Neural crest cell (in vitro differentiated cells): ENCODE measurements at regions not wholly inside any gene's neighbourhood (a gene's known extent, or its start where the extent isn't known, plus 50 kb on each side); places are given as distances from the start of the nearest gene placed in this dataset.
"Not testable (repeated sequence)": the region's sequence is repeated elsewhere in the genome, so short reads cannot be mapped to it uniquely, and the experiment has no call there.

Source experiments
- DNase-seq: peaks from one replicate; pipeline ENCODE4 v3.0.0; 2021; ENCODE audit warnings: low read depth, mixed read lengths, low spot score
- H3K27ac Mint-ChIP-seq: one replicate; pipeline ENCODE4 v1.8.0; 2021; ENCODE audit warnings: mild to moderate bottlenecking, mixed read lengths; ENCODE audit not compliant: unreplicated experiment
- H3K27me3 Mint-ChIP-seq: 2 replicates; pipeline ENCODE4 v1.8.0; 2021; ENCODE audit warnings: low read depth, mild to moderate bottlenecking, mixed read lengths
- H3K36me3 Mint-ChIP-seq: 2 replicates; pipeline ENCODE4 v1.8.0; 2021; ENCODE audit warnings: low read depth, mild to moderate bottlenecking, mixed read lengths
- H3K4me1 Mint-ChIP-seq: 2 replicates; pipeline ENCODE4 v1.8.0; 2021; ENCODE audit warnings: mixed read lengths
- H3K4me3 Mint-ChIP-seq: one replicate; pipeline ENCODE4 v1.8.0; 2021; ENCODE audit warnings: mild to moderate bottlenecking, mixed read lengths
- H3K9me3 Mint-ChIP-seq: 2 replicates; pipeline ENCODE4 v1.8.0; 2021; ENCODE audit warnings: mixed read lengths
- TF ChIP-seq, protein P1 (sequence below): fragments of 200-600 bp; sonication (generic); conservative IDR thresholded peaks from 2 replicates; pipeline ENCODE4 v1.5.0; 2021; ENCODE audit warnings: antibody characterized with exemption, mild to moderate bottlenecking

DNA sequence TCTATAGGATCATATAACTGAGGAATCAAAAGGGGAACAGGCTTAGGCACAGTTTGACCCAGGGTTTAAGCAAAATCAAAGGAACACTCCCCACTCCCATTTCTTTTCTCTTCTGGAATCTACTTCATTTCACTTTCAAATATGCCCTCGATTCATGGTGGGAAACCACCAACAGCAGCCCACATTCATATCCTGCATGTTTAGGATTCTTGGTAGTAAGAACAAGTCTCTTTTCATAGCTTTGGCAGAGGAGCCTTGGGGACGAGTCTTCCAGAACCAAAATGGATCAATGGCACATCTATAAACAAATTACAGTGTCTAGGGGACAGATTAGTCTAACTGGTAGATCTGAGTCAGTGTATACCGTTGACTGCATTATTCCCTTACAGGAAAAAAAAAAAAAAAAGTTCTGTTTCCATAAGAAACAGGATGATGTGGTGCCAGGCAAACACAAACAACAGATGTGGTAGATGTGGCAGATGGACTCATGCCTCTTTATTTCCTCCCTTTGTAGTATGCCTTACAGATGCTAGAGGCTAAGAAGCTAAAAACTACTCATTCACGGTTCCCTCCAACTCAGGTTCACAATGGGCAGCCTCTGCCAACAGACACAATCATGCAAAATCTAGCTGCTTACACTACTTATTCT lies 578.3 kb upstream of the ADAMTS9 start:
- Mint-ChIP-seq H3K9me3 (peaks cover 6% of the 10 kb centered on the region), H3K27me3 (no peaks in the 10 kb centered on the region), H3K4me3 (no peak overlapping the region), H3K36me3 (no peaks in the 10 kb centered on the region), H3K27ac (peak overlapping the region; percentile 83), H3K4me1 (peaks cover 16% of the 10 kb centered on the region)
- DNase-seq, result no peak
- TF ChIP-seq, protein P1, sequence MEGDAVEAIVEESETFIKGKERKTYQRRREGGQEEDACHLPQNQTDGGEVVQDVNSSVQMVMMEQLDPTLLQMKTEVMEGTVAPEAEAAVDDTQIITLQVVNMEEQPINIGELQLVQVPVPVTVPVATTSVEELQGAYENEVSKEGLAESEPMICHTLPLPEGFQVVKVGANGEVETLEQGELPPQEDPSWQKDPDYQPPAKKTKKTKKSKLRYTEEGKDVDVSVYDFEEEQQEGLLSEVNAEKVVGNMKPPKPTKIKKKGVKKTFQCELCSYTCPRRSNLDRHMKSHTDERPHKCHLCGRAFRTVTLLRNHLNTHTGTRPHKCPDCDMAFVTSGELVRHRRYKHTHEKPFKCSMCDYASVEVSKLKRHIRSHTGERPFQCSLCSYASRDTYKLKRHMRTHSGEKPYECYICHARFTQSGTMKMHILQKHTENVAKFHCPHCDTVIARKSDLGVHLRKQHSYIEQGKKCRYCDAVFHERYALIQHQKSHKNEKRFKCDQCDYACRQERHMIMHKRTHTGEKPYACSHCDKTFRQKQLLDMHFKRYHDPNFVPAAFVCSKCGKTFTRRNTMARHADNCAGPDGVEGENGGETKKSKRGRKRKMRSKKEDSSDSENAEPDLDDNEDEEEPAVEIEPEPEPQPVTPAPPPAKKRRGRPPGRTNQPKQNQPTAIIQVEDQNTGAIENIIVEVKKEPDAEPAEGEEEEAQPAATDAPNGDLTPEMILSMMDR, result no peak

DNA sequence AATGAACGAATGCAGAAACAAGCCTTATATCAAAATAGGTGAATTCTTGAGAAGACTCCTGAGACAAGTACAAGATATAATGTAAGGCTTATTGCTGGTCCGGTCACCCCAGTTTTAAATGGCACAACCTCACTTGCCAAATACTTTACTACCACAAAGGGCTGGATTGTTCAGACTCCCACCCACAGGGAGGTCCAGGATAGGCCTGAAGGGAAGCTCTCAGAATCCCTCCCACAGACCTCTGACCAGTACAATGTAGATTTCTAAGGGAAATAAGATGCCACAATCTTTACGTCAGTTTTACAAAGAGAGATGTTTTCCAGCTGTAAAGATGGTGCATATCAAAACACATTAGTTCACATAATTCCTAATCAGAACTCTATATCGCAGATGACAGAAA lies 577.7 kb upstream of the ADAMTS9 start:
- TF ChIP-seq, protein P1, result no peak
- Mint-ChIP-seq H3K4me1 (peaks cover 16% of the 10 kb centered on the region), H3K27ac (peak overlapping the region; percentile 83), H3K27me3 (no peaks in the 10 kb centered on the region), H3K9me3 (peaks cover 9% of the 10 kb centered on the region), H3K4me3 (no peak overlapping the region), H3K36me3 (no peaks in the 10 kb centered on the region)
- no peak for DNase-seq

DNA sequence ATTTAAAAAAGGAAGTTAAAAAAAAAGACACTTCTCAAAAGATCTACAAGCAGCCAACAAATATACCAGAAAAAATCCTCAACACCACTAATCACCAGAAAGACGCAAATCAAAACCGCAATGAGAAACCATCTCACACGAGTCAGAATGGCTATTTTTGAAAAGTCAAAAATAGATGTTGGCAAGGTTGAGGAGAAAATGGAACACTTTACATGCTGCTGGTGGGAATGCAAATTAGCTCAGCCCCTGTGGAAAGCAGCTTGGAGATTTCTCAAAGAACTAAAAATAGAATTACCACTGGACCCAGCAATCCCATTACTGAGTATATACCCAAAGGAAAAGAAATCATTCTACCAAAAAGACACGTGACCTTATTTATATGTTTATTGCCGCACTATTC lies 574.7 kb upstream of the ADAMTS9 start:
- Mint-ChIP-seq H3K36me3 (no peaks in the 10 kb centered on the region), H3K27ac (no peak overlapping the region), H3K27me3 (no peaks in the 10 kb centered on the region), H3K9me3 (peaks cover 11% of the 10 kb centered on the region), H3K4me3 (no peak overlapping the region), H3K4me1 (peaks cover 16% of the 10 kb centered on the region)
- no peak for DNase-seq
- TF ChIP-seq, protein P1, result no peak

DNA sequence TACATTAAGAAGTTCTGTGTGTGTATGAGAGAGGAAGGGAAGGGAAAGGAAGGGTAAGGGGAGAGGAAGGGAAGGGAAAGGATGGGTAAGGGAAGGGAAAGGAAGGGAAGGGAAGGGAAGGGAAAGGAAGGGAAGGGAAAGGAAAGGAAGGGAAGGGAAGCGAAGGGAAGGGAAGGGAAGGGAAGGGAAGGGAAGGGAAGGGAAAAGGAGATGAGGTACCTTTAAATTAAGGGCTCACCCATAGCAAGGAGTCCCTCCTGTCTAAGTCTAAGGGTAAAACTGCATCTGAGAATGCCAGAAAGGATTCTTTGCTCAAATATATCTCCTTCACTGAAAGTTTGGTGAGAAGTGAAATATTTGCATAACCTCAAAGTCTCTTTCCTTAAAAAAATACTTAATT lies 572.1 kb upstream of the ADAMTS9 start:
- Mint-ChIP-seq H3K27me3 (no peaks in the 10 kb centered on the region), H3K4me1 (peaks cover under 1% of the 10 kb centered on the region), H3K36me3 (no peaks in the 10 kb centered on the region), H3K4me3 (no peak overlapping the region), H3K27ac (no peak overlapping the region), H3K9me3 (peaks cover 11% of the 10 kb centered on the region)
- TF ChIP-seq, protein P1, result no peak
- DNase-seq, result no peak

DNA sequence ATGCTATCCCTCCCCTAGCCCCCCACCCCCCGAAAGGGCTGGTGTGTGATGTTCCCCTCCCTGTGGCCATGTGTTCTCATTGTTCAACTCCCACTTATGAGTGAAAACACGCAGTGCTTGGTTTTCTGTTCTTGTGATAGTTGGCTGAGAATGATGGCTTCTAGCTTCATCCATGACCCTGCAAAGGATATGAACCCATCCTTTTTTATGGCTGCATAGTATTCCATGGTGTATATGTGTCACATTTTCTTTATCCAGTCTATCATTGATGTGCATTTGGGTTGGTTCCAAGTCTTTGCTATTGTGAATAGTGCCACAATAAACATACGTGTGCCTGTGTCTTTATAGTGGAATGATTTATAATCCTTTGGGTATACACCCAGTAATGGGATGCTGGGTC lies 565.1 kb upstream of the ADAMTS9 start:
- H3K9me3 Mint-ChIP-seq, result peaks cover 14% of the 10 kb centered on the region
- H3K27ac Mint-ChIP-seq, H3K27me3 Mint-ChIP-seq, H3K4me1 Mint-ChIP-seq, DNase-seq, H3K36me3 Mint-ChIP-seq, H3K4me3 Mint-ChIP-seq: not testable (repeated sequence)

DNA sequence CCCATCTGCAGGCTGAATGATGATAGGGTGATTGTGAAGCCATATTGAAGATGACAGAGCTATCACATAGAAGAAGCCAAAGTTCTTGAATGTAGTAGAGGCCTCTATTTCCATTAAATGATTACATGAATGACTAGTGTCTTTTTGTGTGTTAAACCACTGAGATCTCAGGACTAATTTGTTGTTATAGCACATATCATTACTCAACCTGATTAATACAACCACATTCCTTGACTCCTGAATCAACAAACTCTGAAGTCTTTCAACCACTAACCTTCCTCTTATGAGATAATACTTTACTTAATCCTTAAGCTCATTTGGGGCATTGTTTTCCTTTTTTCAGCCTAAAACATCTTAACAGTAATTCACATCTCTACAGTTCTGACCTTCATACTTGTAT lies 564.5 kb upstream of the ADAMTS9 start:
- H3K4me3 Mint-ChIP-seq, result no peak overlapping the region
- DNase-seq, result no peak
- peaks cover 8% of the 10 kb centered on the region for H3K4me1 Mint-ChIP-seq
- TF ChIP-seq, protein P1, result no peak
- H3K27ac Mint-ChIP-seq, result no peak overlapping the region
- H3K27me3 Mint-ChIP-seq, result no peaks in the 10 kb centered on the region
- H3K36me3 Mint-ChIP-seq, result peaks cover 3% of the 10 kb centered on the region
- H3K9me3 Mint-ChIP-seq, result peaks cover 14% of the 10 kb centered on the region
